HFF-Myc (cell line): ENCODE measurements at regions not wholly inside any gene's neighbourhood (a gene's known extent, or its start where the extent isn't known, plus 50 kb on each side); places are given as distances from the start of the nearest gene placed in this dataset.

Experiments
- DNase-seq: peaks from one replicate; pipeline ENCODE4 v3.0.0-alpha.2; 2011; ENCODE audit warnings: low read depth; ENCODE audit errors: extremely low read depth
- H3K4me3 ChIP-seq: replicated peaks from 2 replicates; pipeline ENCODE4 v1.5.1; 2011; ENCODE audit warnings: low read depth, mild to moderate bottlenecking, control low read depth, low read length
- CTCF ChIP-seq: IDR thresholded peaks from 2 replicates; pipeline ENCODE4 v1.5.1; 2012; ENCODE audit warnings: mild to moderate bottlenecking, low read depth, low read length, control low read depth; ENCODE audit errors: missing control alignments

DNA sequence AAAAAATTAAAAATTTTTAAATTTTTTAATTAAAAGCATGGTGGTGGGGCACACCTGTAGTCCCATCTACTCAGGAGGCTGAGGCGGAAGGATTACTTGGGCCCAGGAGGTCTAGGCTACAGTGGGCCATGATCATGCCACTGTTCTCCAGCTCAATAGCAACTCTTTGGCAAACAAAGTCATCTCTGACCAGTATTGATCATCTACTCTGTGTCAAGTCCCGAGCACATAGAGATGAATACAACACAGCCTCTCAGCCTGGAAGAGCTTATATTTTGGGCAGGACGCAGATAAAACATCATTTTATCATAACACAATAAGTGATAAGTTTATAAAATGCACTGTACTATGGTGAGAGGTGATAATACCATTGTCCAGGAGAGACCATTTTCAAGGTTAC is 281.6 kb upstream of the GADL1 start:
- TF ChIP-seq CTCF, result no peak
- no peak for DNase-seq
- no peak overlapping the region for H3K4me3 ChIP-seq

DNA sequence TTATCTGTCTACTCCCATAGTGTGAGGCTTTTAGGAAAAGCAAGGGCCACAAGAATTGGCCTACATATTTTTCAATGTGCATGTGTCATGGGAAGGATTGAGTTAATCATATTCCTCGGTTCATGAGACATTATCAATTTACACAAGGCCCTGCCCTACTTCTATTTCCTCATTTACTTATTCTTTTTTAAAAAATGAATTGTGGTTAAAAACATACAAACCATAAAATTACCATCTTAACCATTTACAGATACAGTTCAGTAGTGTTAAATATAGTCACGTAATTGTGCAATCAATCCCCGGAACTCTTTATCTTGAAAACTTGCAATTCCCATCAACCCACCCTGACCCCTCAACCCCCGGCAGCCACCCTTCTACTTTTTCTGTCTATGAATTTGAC is 284.0 kb upstream of the GADL1 start:
- DNase-seq, result no peak
- TF ChIP-seq CTCF, result no peak
- no peak overlapping the region for H3K4me3 ChIP-seq

DNA sequence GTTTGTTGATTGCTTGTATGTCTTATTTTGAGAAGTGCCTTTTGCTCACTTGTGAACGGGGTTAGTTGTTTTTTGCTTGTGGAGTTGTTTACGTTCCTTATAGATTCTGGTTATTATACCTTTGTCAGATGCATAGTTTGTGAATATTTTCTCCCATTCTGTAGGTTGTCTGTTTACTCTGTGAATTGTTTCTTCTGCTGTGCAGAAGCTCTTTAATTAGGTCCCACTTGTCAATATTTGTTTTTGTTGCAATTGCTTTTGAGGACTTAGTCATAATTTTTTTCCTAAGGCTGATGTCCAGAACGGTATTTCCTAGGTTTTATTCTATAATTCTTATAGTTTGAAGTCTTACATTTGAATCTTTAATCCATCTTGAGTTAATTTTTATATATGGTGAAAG is 285.3 kb upstream of the GADL1 start:
- DNase-seq, result no peak
- H3K4me3 ChIP-seq, result no peak overlapping the region
- no peak for TF ChIP-seq CTCF

GRCh38 chr3:31180274-31180673 is 285.8 kb upstream of the GADL1 start:
- TF ChIP-seq CTCF, result no peak
- no peak for DNase-seq

DNA sequence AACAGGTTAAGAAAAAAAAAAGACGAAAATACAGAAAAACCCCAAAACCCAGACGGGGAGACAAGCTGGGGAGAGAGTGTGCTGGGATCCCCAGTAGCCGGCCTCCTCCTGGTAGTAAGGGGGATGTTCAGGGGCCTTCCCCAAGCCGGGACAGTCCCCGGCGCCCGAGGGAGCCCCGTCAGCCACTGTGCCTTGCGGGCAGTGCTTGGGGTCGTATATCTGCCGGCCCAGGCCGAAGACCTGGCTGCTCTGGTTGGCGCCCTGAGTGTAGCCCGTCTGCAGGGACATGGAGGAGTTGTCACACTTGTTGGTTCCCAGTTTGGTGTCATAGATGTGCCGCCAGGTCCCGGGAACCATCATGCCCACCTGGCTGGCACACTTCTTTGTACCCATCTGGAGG is 287.2 kb upstream of the GADL1 start:
- H3K4me3 ChIP-seq, result no peak overlapping the region
- no peak for DNase-seq
- TF ChIP-seq CTCF, result no peak

More at GRCh38 chr3:31180274-31180673, 285.8 kb upstream of the GADL1 start:
- no peak overlapping the region for H3K4me3 ChIP-seq

- no peak for DNase-seq
- H3K4me3 ChIP-seq, result no peak overlapping the region
- no peak for TF ChIP-seq CTCF
These were observed 288.2 kb upstream of the GADL1 start for GRCh38 chr3:31182661-31183060.

DNA sequence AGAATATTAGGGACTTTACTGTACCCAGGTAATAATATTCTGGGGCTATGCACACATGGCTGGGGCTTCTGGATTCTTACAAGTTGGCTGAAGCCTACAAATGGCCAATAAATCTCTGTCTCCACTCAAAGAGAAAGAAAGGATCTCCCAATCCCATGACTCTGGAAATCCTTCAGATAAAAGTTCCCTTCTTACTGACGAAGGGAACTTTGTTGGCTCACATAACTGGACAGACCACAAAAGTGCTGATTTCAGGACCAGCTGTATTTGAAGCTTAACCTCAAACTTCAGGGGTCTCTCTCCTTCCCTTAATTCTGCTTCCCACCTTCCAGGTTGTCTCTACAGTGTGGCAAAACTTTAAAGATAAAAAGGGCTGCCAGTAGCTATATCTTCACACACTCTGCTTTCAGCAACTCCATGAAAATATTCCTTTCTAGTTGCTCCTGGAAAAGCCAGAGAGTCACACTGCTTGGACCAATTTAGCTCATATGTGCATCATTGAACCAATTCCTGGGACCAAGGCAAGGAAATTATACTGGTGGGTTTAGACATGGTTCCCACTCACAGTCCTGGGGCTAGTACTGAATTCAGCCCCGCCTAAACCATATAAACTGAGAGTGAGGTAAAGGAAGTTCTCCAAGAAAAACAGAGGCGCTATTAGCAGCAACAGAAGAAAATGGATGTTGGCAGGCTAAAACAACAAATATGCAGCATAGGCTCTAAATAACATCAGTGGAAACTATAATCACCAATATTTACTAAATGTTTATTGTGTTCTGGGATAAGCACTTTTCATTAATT is 290.0 kb upstream of the GADL1 start:
- no peak for DNase-seq
- H3K4me3 ChIP-seq, result no peak overlapping the region
- no peak for TF ChIP-seq CTCF
